ENCODE measurements at regions not wholly inside any gene's neighbourhood (a gene's known extent, or its start where the extent isn't known, plus 50 kb on each side); places are given as distances from the start of the nearest gene placed in this dataset.
"Not testable (repeated sequence)": the region's sequence is repeated elsewhere in the genome, so short reads cannot be mapped to it uniquely, and the experiment has no call there.

GRCh38 chr3:104316118-104316517, 1050.6 kb upstream of the ALCAM start:
- no peak for FAIRE-seq

GRCh38 chr3:104323226-104323625, 1043.5 kb upstream of the ALCAM start:
- FAIRE-seq = no peak

- FAIRE-seq = no peak
Measured at GRCh38 chr3:104347291-104347690, 1019.4 kb upstream of the ALCAM start.

GRCh38 chr3:104349836-104350235, 1016.9 kb upstream of the ALCAM start:
- no peak for FAIRE-seq

- FAIRE-seq = no peak
Measured at GRCh38 chr3:104353951-104354350, 1012.8 kb upstream of the ALCAM start.

GRCh38 chr3:104359546-104359945, 1007.2 kb upstream of the ALCAM start:
- FAIRE-seq = no peak

GRCh38 chr3:104360038-104360437, 1006.7 kb upstream of the ALCAM start:
- FAIRE-seq = no peak

GRCh38 chr3:104361748-104362147, 1005.0 kb upstream of the ALCAM start:
- not testable (repeated sequence) for FAIRE-seq

- no peak for FAIRE-seq
Measured at GRCh38 chr3:104362319-104362718, 1004.4 kb upstream of the ALCAM start.

- FAIRE-seq = no peak
Measured at GRCh38 chr3:104367000-104367399, 999.7 kb upstream of the ALCAM start.

GRCh38 chr3:104368760-104369159, 997.9 kb upstream of the ALCAM start:
- no peak for FAIRE-seq

GRCh38 chr3:104385421-104385820, 981.3 kb upstream of the ALCAM start:
- no peak for FAIRE-seq

GRCh38 chr3:104388619-104389018, 978.1 kb upstream of the ALCAM start:
- FAIRE-seq = no peak

GRCh38 chr3:104392327-104392726, 974.4 kb upstream of the ALCAM start:
- no peak for FAIRE-seq

- FAIRE-seq = no peak
Measured at GRCh38 chr3:104396974-104397669, 969.6 kb upstream of the ALCAM start.

GRCh38 chr3:104397713-104398112, 969.0 kb upstream of the ALCAM start:
- no peak for FAIRE-seq

GRCh38 chr3:104402902-104403301, 963.8 kb upstream of the ALCAM start:
- FAIRE-seq = no peak

GRCh38 chr3:104411757-104412156, 955.0 kb upstream of the ALCAM start:
- no peak for FAIRE-seq

GRCh38 chr3:104412608-104413580, 953.8 kb upstream of the ALCAM start:
- FAIRE-seq = no peak

GRCh38 chr3:104428337-104428925, 938.3 kb upstream of the ALCAM start:
- no peak for FAIRE-seq

GRCh38 chr3:104429727-104430126, 937.0 kb upstream of the ALCAM start:
- FAIRE-seq = no peak

- no peak for FAIRE-seq
Measured at GRCh38 chr3:104436506-104436905, 930.2 kb upstream of the ALCAM start.

- FAIRE-seq = no peak
Measured at GRCh38 chr3:104437131-104437750, 929.5 kb upstream of the ALCAM start.
